HFF-Myc (cell line): ENCODE measurements at regions not wholly inside any gene's neighbourhood (a gene's known extent, or its start where the extent isn't known, plus 50 kb on each side); places are given as distances from the start of the nearest gene placed in this dataset.

Source experiments
- DNase-seq: peaks from one replicate; pipeline ENCODE4 v3.0.0-alpha.2; 2011; ENCODE audit warnings: low read depth; ENCODE audit errors: extremely low read depth
- H3K4me3 ChIP-seq: replicated peaks from 2 replicates; pipeline ENCODE4 v1.5.1; 2011; ENCODE audit warnings: low read depth, mild to moderate bottlenecking, control low read depth, low read length
- CTCF ChIP-seq: IDR thresholded peaks from 2 replicates; pipeline ENCODE4 v1.5.1; 2012; ENCODE audit warnings: mild to moderate bottlenecking, low read depth, low read length, control low read depth; ENCODE audit errors: missing control alignments

GRCh38 chr9:81468084-81468595 is 221.2 kb downstream of the TLE1 start:
- no peak for DNase-seq
- TF ChIP-seq CTCF: no peak
- no peak overlapping the region for H3K4me3 ChIP-seq

DNA sequence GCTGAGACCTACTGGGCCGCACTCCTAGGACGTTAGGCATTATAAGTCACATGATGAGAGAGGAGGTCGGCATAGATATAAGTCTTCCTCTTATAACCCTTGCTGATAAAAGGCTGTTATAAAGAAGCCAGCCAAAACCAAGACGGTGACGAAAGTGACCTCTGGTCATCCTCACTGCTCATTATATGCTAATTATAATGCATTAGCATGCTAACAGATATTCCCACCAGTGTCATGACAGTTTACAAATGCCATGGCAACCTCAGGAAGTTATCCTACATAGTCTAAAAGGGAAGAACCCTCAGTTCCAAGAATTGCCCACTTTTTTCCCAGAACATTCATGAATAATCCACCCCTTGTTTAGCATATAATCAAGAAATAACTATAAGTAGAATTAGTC is 222.4 kb downstream of the TLE1 start:
- H3K4me3 ChIP-seq: no peak overlapping the region
- TF ChIP-seq CTCF: no peak
- DNase-seq: no peak

GRCh38 chr9:81465468-81466011 is 223.8 kb downstream of the TLE1 start:
- no peak for DNase-seq
- no peak for TF ChIP-seq CTCF
- H3K4me3 ChIP-seq: no peak overlapping the region

GRCh38 chr9:81462801-81463200 is 226.5 kb downstream of the TLE1 start:
- no peak overlapping the region for H3K4me3 ChIP-seq
- DNase-seq: no peak
- TF ChIP-seq CTCF: no peak

DNA sequence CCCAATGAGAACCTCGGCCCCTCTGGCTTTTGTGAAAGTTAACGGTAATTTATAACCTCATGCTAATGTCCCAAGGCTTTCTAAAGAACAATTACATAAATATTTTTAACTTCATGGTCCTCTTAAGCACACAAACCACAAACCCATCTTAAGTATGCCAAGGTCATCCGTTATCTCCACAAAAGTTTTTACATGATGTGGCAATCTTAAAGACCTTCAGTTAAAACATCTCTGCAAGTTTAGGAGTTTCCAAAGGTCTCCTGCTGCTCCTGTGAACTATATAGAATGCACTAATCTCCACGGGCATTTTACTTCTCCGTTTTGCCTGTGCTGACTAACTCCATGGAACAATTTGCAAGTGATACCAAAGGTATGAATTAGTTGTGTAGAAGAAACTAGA is 228.2 kb downstream of the TLE1 start:
- TF ChIP-seq CTCF: no peak
- DNase-seq: no peak
- no peak overlapping the region for H3K4me3 ChIP-seq

DNA sequence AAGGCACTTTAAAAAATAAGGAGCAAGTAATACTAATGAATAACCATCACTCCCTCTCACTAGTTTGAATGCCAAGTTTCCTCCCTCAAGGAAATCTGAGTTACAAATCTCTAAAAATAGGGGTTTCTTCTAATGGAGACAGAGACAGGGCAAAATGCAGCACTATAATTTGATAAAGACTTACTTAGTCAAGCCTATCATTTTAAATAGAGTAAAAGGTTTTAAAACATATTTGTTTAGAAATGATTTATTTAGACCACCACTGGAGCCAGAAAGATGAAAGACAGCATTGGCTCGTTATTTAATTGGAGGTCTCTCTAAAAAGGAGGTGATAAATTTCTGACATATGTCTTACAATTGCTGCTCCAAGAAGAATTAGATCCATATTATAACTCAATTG is 228.7 kb downstream of the TLE1 start:
- no peak overlapping the region for H3K4me3 ChIP-seq
- no peak for DNase-seq
- TF ChIP-seq CTCF: no peak

- no peak for TF ChIP-seq CTCF
- H3K4me3 ChIP-seq: no peak overlapping the region
- DNase-seq: no peak
Measured at GRCh38 chr9:81459591-81459990, 229.8 kb downstream of the TLE1 start.
